ENCODE measurements at regions not wholly inside any gene's neighbourhood (a gene's known extent, or its start where the extent isn't known, plus 50 kb on each side); places are given as distances from the start of the nearest gene placed in this dataset.

GRCh38 chr21:25161571-25161970 is 445.7 kb downstream of the MRPL39 start:
- TF ChIP-seq RFX5 (IDR thresholded peaks at IDR 0.05; ENCODE audit: low read depth, low read length) (no peak), POLR2A (IDR thresholded peaks at IDR 0.05; ENCODE audit: low read depth, low read length) (no peak), MAFK (IDR thresholded peaks at IDR 0.05; ENCODE audit: low read depth, low read length) (no peak), CTCF (conservative IDR thresholded peaks at IDR 0.05; ENCODE audit: low read depth, low read length) (no peak), USF2 (IDR thresholded peaks at IDR 0.05; ENCODE audit: low read depth, low read length) (no peak)

Data from IMR-90 (cell line).